GM21367 (cell line): ENCODE measurements at regions not wholly inside any gene's neighbourhood (a gene's known extent, or its start where the extent isn't known, plus 50 kb on each side); places are given as distances from the start of the nearest gene placed in this dataset.
A peak's percentile ranks its signal among the peaks of the same experiment; 100 is the strongest.

Experiments
- ATAC-seq: cut with Tn5 transposase; IDR thresholded peaks from one replicate; pipeline ENCODE4 v1.9.1; 2021; ENCODE audit not compliant: unreplicated experiment

- ATAC-seq = no peak
Measured at GRCh38 chr1:239861985-239862384, 229.7 kb upstream of the FMN2 start.

- no peak for ATAC-seq
Measured at GRCh38 chr1:239868058-239868832, 223.4 kb upstream of the FMN2 start.

- ATAC-seq = no peak
Measured at GRCh38 chr1:239870194-239870593, 221.5 kb upstream of the FMN2 start.

GRCh38 chr1:239872626-239873025 lies 219.1 kb upstream of the FMN2 start:
- ATAC-seq = no peak

GRCh38 chr1:239874831-239875230 lies 216.9 kb upstream of the FMN2 start:
- ATAC-seq = no peak

GRCh38 chr1:239879321-239880170 lies 212.1 kb upstream of the FMN2 start:
- ATAC-seq = no peak

GRCh38 chr1:239882967-239883366 lies 208.7 kb upstream of the FMN2 start:
- ATAC-seq = no peak

- ATAC-seq = no peak
Measured at GRCh38 chr1:239884796-239885195, 206.9 kb upstream of the FMN2 start.

- ATAC-seq = no peak
Measured at GRCh38 chr1:239886266-239886665, 205.4 kb upstream of the FMN2 start.

GRCh38 chr1:239888639-239889038 lies 203.0 kb upstream of the FMN2 start:
- ATAC-seq = no peak

GRCh38 chr1:239891621-239892358 lies 199.9 kb upstream of the FMN2 start:
- no peak for ATAC-seq

- ATAC-seq = no peak
Measured at GRCh38 chr1:239892602-239893001, 199.1 kb upstream of the FMN2 start.

GRCh38 chr1:239893127-239893731 lies 198.5 kb upstream of the FMN2 start:
- ATAC-seq = no peak

- no peak for ATAC-seq
Measured at GRCh38 chr1:239896569-239896968, 195.1 kb upstream of the FMN2 start.

GRCh38 chr1:239896980-239897379 lies 194.7 kb upstream of the FMN2 start:
- no peak for ATAC-seq

GRCh38 chr1:239897458-239897857 lies 194.2 kb upstream of the FMN2 start:
- ATAC-seq = no peak

GRCh38 chr1:239898062-239898730 lies 193.5 kb upstream of the FMN2 start:
- ATAC-seq = peak; percentile 99

- ATAC-seq = no peak
Measured at GRCh38 chr1:239899747-239900146, 191.9 kb upstream of the FMN2 start.

GRCh38 chr1:239906394-239906793 lies 185.3 kb upstream of the FMN2 start:
- no peak for ATAC-seq

- ATAC-seq = no peak
Measured at GRCh38 chr1:239909898-239910297, 181.8 kb upstream of the FMN2 start.

GRCh38 chr1:239912471-239912870 lies 179.2 kb upstream of the FMN2 start:
- ATAC-seq = no peak
